ENCODE measurements at regions not wholly inside any gene's neighbourhood (a gene's known extent, or its start where the extent isn't known, plus 50 kb on each side); places are given as distances from the start of the nearest gene placed in this dataset.

DNA sequence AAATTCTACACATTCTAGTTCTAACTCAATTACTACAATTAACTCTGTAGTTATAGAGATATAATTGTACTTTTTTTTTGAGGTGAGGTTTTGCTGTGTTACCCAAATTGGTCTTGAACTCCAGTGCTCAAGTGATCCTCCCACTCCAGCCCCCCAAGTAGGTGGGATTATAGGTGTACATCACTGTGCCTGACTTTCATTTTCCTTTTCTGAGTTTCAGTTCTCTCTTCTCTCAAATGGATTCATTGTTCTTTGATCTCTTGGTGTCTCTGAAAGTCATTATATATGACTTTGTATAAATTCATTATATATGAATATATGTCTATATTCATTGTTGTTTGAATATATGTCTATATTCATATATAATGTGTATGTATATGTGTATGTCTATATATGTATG is 74.0 kb upstream of the GALNT2 start:
- H3K9me3 Mint-ChIP-seq (ENCODE audit: insufficient read depth) = no peaks in the 10 kb centered on the region
- H3K4me1 Mint-ChIP-seq (ENCODE audit: low read depth) = peaks cover 2% of the 10 kb centered on the region
- CTCF ChIA-PET = no interaction called here
- no peak overlapping the region for H3K27ac Mint-ChIP-seq
- POLR2A ChIA-PET = no interaction called here
- no peak overlapping the region for H3K4me3 Mint-ChIP-seq
- no peak for ATAC-seq
- H3K36me3 Mint-ChIP-seq (ENCODE audit: low read depth) = no peaks in the 10 kb centered on the region
- DNase-seq = no peak
- no peaks in the 10 kb centered on the region for H3K27me3 Mint-ChIP-seq (ENCODE audit: low read depth)

DNA sequence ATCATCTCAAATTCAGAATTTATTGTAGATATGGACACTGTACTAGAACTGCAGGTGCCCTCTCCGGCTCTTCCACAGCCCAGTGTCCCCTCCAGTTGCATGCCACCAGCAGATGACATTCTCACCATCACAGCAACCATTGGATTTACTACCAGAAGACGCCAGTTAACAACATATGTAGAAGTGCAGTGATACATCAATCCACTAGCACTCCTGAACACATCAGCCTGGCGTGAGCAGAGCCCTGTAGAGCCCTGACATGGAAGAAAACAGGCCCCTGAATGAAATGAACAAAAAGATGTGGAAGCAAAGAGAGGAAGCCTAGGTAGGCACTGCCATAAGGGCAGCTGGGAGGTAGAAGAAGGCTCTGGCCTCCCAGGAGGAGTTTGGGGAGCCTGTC is 73.1 kb upstream of the GALNT2 start:
- Mint-ChIP-seq H3K36me3 (ENCODE audit: low read depth) (no peaks in the 10 kb centered on the region), H3K9me3 (ENCODE audit: insufficient read depth) (no peaks in the 10 kb centered on the region), H3K4me3 (no peak overlapping the region), H3K27me3 (ENCODE audit: low read depth) (no peaks in the 10 kb centered on the region), H3K27ac (no peak overlapping the region), H3K4me1 (ENCODE audit: low read depth) (peaks cover 2% of the 10 kb centered on the region)
- POLR2A ChIA-PET = no interaction called here
- DNase-seq (no peak), ATAC-seq (no peak)
- CTCF ChIA-PET = no interaction called here

DNA sequence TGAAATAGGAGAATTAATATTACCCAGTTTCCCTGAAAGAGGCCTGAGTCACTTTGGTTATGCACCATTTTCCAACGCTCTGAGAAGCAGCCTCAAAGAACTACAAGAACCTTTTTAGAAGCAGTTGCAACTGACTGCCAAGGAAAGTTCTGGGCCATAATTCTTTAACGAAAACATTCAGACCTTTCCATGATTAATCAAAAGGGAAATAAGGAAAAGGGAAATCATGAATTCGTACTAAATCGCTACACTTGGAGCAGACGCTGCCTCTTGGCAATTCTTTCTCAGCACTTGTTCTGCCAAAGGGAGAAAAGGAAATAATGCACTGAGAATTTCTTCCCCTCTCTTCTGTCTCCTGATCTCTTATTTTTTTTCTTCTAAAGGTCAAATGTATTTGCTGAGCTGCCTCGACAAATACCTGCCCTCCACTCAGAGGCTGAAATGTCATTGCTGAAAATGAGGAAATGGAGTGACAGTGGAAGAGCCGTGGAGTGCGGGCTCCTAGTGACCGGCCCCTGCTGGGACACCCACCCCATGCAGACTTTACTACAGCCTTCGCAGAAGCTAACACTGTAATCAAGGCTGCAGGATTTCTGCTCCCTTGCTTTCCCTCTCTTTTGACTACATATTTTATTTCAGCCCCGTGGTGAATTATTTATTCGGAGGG is 67.9 kb upstream of the GALNT2 start:
- POLR2A ChIA-PET = no interaction called here
- Mint-ChIP-seq H3K4me3 (no peak overlapping the region), H3K9me3 (ENCODE audit: insufficient read depth) (no peaks in the 10 kb centered on the region), H3K27ac (no peak overlapping the region), H3K4me1 (ENCODE audit: low read depth) (no peaks in the 10 kb centered on the region), H3K27me3 (ENCODE audit: low read depth) (no peaks in the 10 kb centered on the region), H3K36me3 (ENCODE audit: low read depth) (no peaks in the 10 kb centered on the region)
- DNase-seq (no peak), ATAC-seq (no peak)
- CTCF ChIA-PET = no interaction called here

DNA sequence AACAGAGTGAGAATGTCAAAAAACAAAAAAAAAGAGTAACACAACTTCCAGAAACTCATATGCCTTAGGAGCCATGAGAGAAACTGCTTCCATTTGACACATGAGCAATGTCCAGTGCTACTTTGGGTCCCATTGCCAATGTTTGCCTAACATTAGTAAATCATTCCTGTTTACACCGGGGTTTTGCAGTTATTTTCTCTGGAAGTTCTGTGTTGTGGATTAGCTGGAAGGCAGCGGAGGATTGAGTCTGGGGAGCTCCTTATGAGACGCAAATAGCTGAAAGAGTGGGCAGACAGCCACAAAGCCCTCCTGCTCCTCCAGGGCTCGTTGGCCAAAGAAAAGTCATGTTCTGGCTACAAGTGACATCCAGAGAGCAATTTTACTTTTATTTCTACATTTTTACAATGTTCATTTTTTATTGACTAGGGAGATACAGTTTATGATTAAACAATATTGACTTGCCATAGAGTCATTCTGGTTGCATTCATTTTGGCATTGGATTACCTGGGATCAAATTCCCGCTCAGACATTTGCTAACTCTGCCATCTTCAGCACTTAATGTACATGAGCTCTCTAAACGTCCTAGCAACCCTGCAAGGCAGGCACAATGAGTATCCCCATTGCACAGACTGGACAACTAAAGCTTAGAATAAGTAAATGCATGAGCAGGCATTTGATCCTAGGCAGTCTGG is 66.4 kb upstream of the GALNT2 start:
- H3K9me3 Mint-ChIP-seq (ENCODE audit: insufficient read depth) = no peaks in the 10 kb centered on the region
- peaks cover 2% of the 10 kb centered on the region for H3K27me3 Mint-ChIP-seq (ENCODE audit: low read depth)
- H3K4me3 Mint-ChIP-seq = no peak overlapping the region
- no peaks in the 10 kb centered on the region for H3K4me1 Mint-ChIP-seq (ENCODE audit: low read depth)
- H3K27ac Mint-ChIP-seq = no peak overlapping the region
- no peak for ATAC-seq
- POLR2A ChIA-PET = interaction anchor here (0.6 kb wide), 2 partner anchors 9 to 81 kb away, joined by 3 read pairs; no protein-coding TSS in a partner anchor
- H3K36me3 Mint-ChIP-seq (ENCODE audit: low read depth) = no peaks in the 10 kb centered on the region
- DNase-seq = no peak
- CTCF ChIA-PET = no interaction called here

DNA sequence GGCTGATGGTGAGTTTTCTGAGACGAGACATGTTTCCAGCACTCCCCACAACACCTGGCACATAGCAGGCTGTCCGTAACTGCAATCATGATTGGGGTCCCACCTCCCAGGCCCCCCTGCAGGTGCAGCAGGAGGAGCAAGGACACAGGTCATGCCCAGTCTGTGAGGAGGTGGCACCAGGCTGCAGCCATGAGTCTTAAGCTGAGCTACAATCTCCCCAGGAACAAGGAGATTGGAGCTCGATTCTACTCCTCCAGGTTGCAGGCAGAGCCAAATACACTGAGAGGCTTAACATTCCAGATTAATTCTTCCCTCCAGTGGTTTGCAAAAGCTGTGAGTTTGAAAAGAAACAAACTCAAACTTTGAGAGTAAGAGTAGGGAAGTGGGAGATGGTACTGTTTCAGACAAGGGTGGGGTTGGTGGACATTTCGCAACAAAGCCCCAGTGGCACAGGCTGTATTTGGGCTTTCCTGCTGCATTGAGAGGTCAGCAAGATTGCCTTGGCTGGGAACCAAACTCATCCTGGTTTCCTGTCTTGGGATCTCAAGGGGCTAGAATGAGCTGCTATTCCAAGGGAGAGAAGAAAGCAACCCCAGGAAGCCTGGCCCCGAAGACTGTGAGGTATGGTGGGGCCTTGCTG is 64.8 kb upstream of the GALNT2 start:
- Mint-ChIP-seq H3K36me3 (ENCODE audit: low read depth) (no peaks in the 10 kb centered on the region), H3K4me3 (no peak overlapping the region), H3K9me3 (ENCODE audit: insufficient read depth) (no peaks in the 10 kb centered on the region), H3K27ac (no peak overlapping the region), H3K4me1 (ENCODE audit: low read depth) (no peaks in the 10 kb centered on the region), H3K27me3 (ENCODE audit: low read depth) (peaks cover 2% of the 10 kb centered on the region)
- CTCF ChIA-PET = no interaction called here
- DNase-seq (no peak), ATAC-seq (no peak)
- POLR2A ChIA-PET = no interaction called here

DNA sequence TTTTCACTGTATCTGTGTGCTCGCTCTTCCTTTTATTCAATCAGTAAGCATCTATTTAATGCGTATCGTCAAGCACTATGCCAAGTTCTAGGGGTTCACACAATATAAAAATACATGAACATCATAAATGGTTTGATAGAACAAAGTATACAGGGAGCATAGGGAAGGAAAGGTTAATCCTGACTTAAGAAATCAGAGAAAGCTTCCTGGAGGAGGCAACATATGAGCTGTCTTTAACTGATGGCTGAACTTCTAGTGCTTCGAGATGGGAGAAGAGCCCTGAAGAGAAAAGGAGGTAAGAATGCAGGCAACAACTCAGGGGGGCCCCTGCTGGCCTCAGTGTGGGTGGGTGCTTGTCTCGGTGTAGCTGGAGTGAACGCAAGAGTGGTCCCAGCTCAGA is 63.6 kb upstream of the GALNT2 start:
- no peak overlapping the region for H3K27ac Mint-ChIP-seq
- H3K27me3 Mint-ChIP-seq (ENCODE audit: low read depth) = peaks cover 2% of the 10 kb centered on the region
- H3K9me3 Mint-ChIP-seq (ENCODE audit: insufficient read depth) = no peaks in the 10 kb centered on the region
- POLR2A ChIA-PET = no interaction called here
- H3K4me1 Mint-ChIP-seq (ENCODE audit: low read depth) = no peaks in the 10 kb centered on the region
- DNase-seq (no peak), ATAC-seq (no peak)
- H3K36me3 Mint-ChIP-seq (ENCODE audit: low read depth) = no peaks in the 10 kb centered on the region
- no peak overlapping the region for H3K4me3 Mint-ChIP-seq
- CTCF ChIA-PET = no interaction called here

DNA sequence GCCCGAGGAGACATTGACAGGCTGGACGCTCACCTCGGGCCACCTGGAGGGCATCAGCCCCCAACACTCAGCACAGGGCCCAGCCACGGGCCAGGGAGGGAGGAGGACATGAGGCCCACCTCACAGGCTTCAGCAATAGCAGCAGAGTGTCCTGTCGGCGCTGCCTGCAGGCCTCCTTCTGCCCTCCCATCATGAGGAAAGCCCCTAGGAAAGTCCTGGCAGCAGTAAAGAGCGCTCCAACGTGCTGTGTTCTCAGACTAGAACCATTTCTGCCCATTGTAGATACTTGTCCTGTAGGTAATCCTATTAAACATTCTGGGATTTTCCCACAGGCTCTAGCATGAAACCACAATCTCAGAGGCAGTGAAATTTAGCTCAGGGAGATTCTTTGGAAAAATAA is 62.0 kb upstream of the GALNT2 start:
- no peak for DNase-seq
- ChIA-PET CTCF (no interaction called here), POLR2A (no interaction called here)
- H3K4me1 Mint-ChIP-seq (ENCODE audit: low read depth) = no peaks in the 10 kb centered on the region
- peaks cover 2% of the 10 kb centered on the region for H3K27me3 Mint-ChIP-seq (ENCODE audit: low read depth)
- no peak overlapping the region for H3K27ac Mint-ChIP-seq
- ATAC-seq = no peak
- H3K9me3 Mint-ChIP-seq (ENCODE audit: insufficient read depth) = no peaks in the 10 kb centered on the region
- H3K36me3 Mint-ChIP-seq (ENCODE audit: low read depth) = no peaks in the 10 kb centered on the region
- H3K4me3 Mint-ChIP-seq = no peak overlapping the region

DNA sequence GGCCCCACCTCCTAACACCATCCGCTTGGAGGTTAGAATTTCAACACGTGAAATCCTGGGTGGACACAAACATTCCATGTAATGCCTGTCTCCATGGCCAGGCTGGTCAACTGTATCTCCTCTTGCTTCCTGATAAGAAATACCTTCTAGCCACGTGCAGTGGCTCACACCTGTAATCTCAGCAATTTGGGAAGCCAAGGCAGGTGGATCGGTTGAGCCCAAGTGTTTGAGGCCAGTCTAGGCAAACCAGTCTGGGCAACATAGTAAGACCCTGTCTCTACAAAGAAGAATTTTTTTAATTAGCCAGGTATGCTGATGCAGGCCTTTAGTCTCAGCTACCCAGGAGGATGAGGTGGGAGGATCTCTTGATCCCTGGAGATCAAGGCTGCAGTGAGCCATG is 58.3 kb upstream of the GALNT2 start:
- CTCF ChIA-PET = no interaction called here
- Mint-ChIP-seq H3K4me1 (ENCODE audit: low read depth) (no peaks in the 10 kb centered on the region), H3K9me3 (ENCODE audit: insufficient read depth) (no peaks in the 10 kb centered on the region), H3K36me3 (ENCODE audit: low read depth) (no peaks in the 10 kb centered on the region), H3K4me3 (no peak overlapping the region), H3K27ac (no peak overlapping the region), H3K27me3 (ENCODE audit: low read depth) (peaks cover 7% of the 10 kb centered on the region)
- ATAC-seq (no peak), DNase-seq (no peak)
- POLR2A ChIA-PET = no interaction called here

DNA sequence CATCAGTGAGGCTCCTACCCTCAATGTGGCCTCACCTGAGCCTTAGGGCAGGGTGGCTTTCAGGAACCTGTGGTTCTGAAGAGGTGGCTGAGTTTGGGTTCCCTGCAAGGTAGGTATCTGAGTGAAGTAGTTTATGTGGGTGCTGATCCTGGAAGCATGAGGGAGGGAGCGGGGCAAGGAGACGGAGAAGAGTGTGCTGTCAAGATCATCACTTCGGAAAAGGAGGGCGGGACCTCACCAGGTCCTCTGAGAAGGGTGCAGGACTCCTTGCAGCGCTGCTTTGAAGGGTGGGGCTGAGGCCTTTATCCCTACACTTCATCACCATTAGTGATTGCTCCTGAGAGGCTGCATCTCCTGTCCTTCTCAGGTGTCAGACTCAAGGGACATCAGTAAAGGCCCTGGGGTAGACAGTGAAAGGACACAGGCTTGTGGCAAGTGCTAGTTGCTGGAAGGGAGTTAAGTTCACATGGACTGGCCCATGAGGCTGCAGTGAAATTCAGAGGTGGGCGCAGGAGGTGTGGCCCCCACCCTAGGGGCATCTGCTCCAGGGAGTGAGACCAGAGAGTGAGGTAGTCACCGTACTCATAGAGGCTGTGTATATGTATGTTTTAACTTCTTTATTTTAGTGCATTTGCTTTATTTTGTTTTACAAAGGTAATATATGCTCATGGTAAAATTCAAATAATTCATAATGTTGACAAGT is 57.3 kb upstream of the GALNT2 start:
- DNase-seq (no peak), ATAC-seq (no peak)
- Mint-ChIP-seq H3K4me1 (ENCODE audit: low read depth) (no peaks in the 10 kb centered on the region), H3K4me3 (no peak overlapping the region), H3K9me3 (ENCODE audit: insufficient read depth) (no peaks in the 10 kb centered on the region), H3K36me3 (ENCODE audit: low read depth) (no peaks in the 10 kb centered on the region), H3K27ac (no peak overlapping the region), H3K27me3 (ENCODE audit: low read depth) (peaks cover 7% of the 10 kb centered on the region)
- CTCF ChIA-PET = no interaction called here
- POLR2A ChIA-PET = no interaction called here

DNA sequence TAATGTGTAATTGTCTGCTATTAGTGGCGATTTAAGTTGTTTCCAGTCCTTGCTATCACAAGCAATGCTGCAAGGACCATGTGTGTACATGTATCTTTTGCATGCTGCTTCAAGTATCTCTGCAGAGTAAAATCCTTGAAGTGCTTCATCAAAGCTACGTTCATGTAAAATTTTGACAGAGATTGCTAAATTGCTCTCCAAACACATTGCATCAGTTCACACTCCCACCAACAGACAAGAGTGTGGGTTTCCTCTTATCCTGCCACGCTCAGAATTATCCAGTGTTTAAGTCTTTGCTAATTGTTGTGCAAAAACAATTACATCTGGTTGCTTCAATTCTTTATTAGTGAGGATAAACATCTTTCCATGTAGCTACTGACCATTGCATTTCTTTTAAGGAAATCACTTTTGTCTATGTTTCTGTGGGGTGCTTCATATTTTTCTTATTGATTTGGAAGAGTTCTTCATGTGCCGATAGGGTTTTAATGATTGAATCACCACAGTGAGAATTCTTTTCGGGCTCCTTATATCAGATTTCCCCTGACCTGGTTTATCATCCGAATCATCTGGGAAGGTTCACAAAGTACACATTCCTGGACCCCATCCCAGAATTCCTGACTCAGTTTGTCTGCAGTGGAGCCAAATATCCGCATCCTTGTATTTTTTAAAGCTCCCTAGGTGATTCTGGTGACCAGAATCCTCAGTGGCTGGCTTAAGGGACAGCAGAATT is 56.3 kb upstream of the GALNT2 start:
- Mint-ChIP-seq H3K9me3 (ENCODE audit: insufficient read depth) (no peaks in the 10 kb centered on the region), H3K27ac (no peak overlapping the region), H3K27me3 (ENCODE audit: low read depth) (peaks cover 5% of the 10 kb centered on the region), H3K4me3 (no peak overlapping the region), H3K4me1 (ENCODE audit: low read depth) (no peaks in the 10 kb centered on the region), H3K36me3 (ENCODE audit: low read depth) (no peaks in the 10 kb centered on the region)
- ChIA-PET CTCF (no interaction called here), POLR2A (no interaction called here)
- DNase-seq (no peak), ATAC-seq (no peak)

DNA sequence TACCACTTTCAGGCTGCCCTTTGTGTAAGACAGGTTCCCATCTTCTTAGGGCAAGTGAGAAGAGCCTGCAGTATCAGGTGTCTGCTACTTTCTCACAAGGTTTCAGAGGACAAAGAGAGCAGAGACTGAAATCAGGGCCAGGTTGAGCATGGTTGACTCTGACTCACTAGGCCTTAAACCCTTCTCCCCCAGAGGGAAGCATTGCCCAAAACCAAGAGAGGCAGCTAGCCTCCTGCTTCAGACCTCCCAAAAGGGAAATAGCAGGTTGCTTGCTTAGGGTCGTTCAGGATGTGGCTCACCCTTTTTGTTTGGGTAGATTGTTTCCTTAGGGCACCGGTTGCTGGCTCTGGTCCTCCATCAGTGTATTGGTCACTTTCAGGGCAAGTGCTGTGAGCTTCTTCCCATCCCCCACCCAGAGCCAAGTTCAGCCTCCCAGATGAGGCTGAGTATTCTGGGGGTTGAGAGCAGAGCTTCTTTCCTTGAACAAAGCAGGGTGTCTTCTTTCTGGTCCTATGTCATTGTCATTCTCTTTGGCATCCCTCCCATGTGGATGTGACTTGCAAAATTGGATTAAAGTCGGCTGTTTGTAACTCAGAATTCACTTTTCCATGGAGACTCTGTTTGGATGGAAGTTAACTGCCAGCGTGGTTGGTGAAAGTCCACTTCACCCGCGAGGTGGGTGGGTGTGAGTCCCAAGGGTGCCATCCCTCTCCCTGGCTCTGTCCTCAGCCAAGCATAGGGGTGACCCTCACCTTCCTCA is 55.5 kb upstream of the GALNT2 start:
- ATAC-seq = no peak
- DNase-seq = no peak
- Mint-ChIP-seq H3K27ac (no peak overlapping the region), H3K27me3 (ENCODE audit: low read depth) (peaks cover 5% of the 10 kb centered on the region), H3K4me1 (ENCODE audit: low read depth) (no peaks in the 10 kb centered on the region), H3K9me3 (ENCODE audit: insufficient read depth) (no peaks in the 10 kb centered on the region), H3K36me3 (ENCODE audit: low read depth) (no peaks in the 10 kb centered on the region), H3K4me3 (no peak overlapping the region)
- ChIA-PET CTCF (no interaction called here), POLR2A (no interaction called here)

Data from activated CD8-positive, alpha-beta T cell treated with anti-CD3 and anti-CD28 coated beads, Interleukin-2, amount 10 ng/mL, durations not matched to agents 7 days and 5 days (primary cell).